Naive thymus-derived CD4-positive, alpha-beta T cell (primary cell): ENCODE measurements at regions not wholly inside any gene's neighbourhood (a gene's known extent, or its start where the extent isn't known, plus 50 kb on each side); places are given as distances from the start of the nearest gene placed in this dataset.

Experiments
- ATAC-seq: fragments of 150-1000 bp; cut with Tn5 transposase; 2 replicates; pipeline ENCODE4 v1.10.0; 2021; ENCODE audit warnings: mild to moderate bottlenecking, moderate library complexity
- CTCF ChIA-PET: fragments of 350-600 bp; sonication (Branson Sonifier 250); formaldehyde crosslinking; loops from one replicate; lab custom pipeline; 2021; ENCODE audit warnings: antibody characterized with exemption; lab: Charles Lee
- POLR2A ChIA-PET: fragments of 350-600 bp; sonication (Branson Sonifier 250); formaldehyde crosslinking; loops from one replicate; lab custom pipeline; 2021; ENCODE audit warnings: antibody characterized with exemption, inconsistent platforms; lab: Charles Lee
- DNase-seq, 9 donors: peaks; one replicate each; pipeline versions ENCODE4 v3.0.0 to v3.0.0-alpha.2; 2020 to 2022; ENCODE audit warnings: mixed read lengths in 1 of 9
- H3K27ac ChIP-seq: one replicate; pipeline ENCODE4 v1.7.0; 2013; ENCODE audit warnings: mild to moderate bottlenecking, low read depth, low read length, moderate library complexity
- H3K27me3 ChIP-seq, 2 donors: one replicate each; pipeline ENCODE4 v1.7.0; 2013; ENCODE audit warnings: low read length in 2 of 2, mild to moderate bottlenecking in 2 of 2, moderate library complexity in 2 of 2; ENCODE audit not compliant: control insufficient read depth in 2 of 2, insufficient read depth in 2 of 2
- H3K36me3 ChIP-seq, 3 experiments: 1 replicate in 2 of 3; 2 replicates in 1 of 3; pipeline ENCODE4 v1.7.0; 2013; ENCODE audit warnings: low read length in 3 of 3, mild to moderate bottlenecking in 3 of 3, moderate library complexity in 1 of 3; ENCODE audit not compliant: insufficient read depth in 3 of 3, control insufficient read depth in 2 of 3
- H3K4me1 ChIP-seq, 2 donors: one replicate each; pipeline ENCODE4 v1.7.0; 2013; ENCODE audit warnings: low read length in 2 of 2, mild to moderate bottlenecking in 2 of 2, moderate library complexity in 1 of 2; ENCODE audit not compliant: control insufficient read depth in 2 of 2, insufficient read depth in 2 of 2
- H3K4me3 ChIP-seq: 2 replicates; pipeline ENCODE4 v1.7.0; 2013; ENCODE audit warnings: mild to moderate bottlenecking, low read length
- H3K9me3 ChIP-seq, 3 experiments: 1 replicate in 2 of 3; 2 replicates in 1 of 3; pipeline ENCODE4 v1.7.0; 2013; ENCODE audit warnings: low read length in 3 of 3; ENCODE audit not compliant: control insufficient read depth in 2 of 3
- H3K27ac Mint-ChIP-seq, 9 donors: one replicate each; pipeline ENCODE4 v1.8.0; 2020 to 2022; ENCODE audit warnings: mixed read lengths in 9 of 9, mild to moderate bottlenecking in 8 of 9, moderate library complexity in 5 of 9, inconsistent platforms in 2 of 9
- H3K27me3 Mint-ChIP-seq, 5 donors: one replicate each; pipeline ENCODE4 v1.8.0; 2021 to 2022; ENCODE audit warnings: mixed read lengths in 5 of 5, mild to moderate bottlenecking in 1 of 5
- H3K36me3 Mint-ChIP-seq, 5 donors: one replicate each; pipeline ENCODE4 v1.8.0; 2020 to 2022; ENCODE audit warnings: mixed read lengths in 5 of 5, mild to moderate bottlenecking in 3 of 5, inconsistent platforms in 1 of 5
- H3K4me1 Mint-ChIP-seq, 7 donors: one replicate each; pipeline ENCODE4 v1.8.0; 2020 to 2022; ENCODE audit warnings: mixed read lengths in 7 of 7, mild to moderate bottlenecking in 3 of 7, inconsistent platforms in 1 of 7
- H3K4me3 Mint-ChIP-seq, 10 donors: one replicate each; pipeline ENCODE4 v1.8.0; 2020 to 2022; ENCODE audit warnings: mild to moderate bottlenecking in 10 of 10, mixed read lengths in 10 of 10, moderate library complexity in 6 of 10, inconsistent platforms in 2 of 10
- H3K9me3 Mint-ChIP-seq, 11 donors: one replicate each; pipeline ENCODE4 v1.8.0; 2020 to 2022; ENCODE audit warnings: mixed read lengths in 11 of 11, mild to moderate bottlenecking in 4 of 11, inconsistent platforms in 1 of 11, moderate library complexity in 1 of 11
- intact Hi-C, 2 donors: fragments of 100-400 bp; cut with micrococcal nuclease; formaldehyde crosslinking; loops; one replicate each; pipeline ENCODE4 v1.15.1; 2023

DNA sequence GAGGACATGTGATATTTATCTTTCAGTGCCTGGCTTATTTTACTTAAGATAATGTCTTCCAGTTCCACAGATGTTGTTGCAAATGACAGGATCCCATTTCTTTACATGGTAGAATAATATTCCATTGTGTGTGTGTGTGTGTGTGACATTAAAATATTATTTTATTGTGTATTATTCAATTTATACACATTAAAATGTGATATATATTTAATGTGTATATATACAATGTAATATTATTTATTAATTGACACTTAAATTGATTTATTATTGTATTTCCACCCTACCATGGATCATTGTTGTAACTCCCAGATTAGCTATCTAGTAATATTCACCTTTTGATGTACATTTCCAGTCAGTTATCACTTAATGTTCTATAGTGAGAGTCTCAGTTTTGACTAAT is 1422.5 kb upstream of the ADGRB3 start:
- H3K4me1 Mint-ChIP-seq: no peaks in the 10 kb centered on the region
- no peaks in the 10 kb centered on the region for H3K36me3 Mint-ChIP-seq
- ChIA-PET POLR2A (no interaction called here), CTCF (no interaction called here)
- no peaks in the 10 kb centered on the region for H3K27me3 Mint-ChIP-seq
- Histone ChIP-seq H3K4me1 (no peaks in the 10 kb centered on the region), H3K27me3 (no peaks in the 10 kb centered on the region), H3K9me3 (no peaks in the 10 kb centered on the region), H3K36me3 (no peaks in the 10 kb centered on the region), H3K27ac (no peak overlapping the region), H3K4me3 (no peak overlapping the region)
- H3K4me3 Mint-ChIP-seq: no peak overlapping the region
- no peak overlapping the region for H3K27ac Mint-ChIP-seq
- no peak for ATAC-seq
- intact Hi-C loops: no loop called here
- DNase-seq: no peak
- H3K9me3 Mint-ChIP-seq: peaks cover 0 to 7% (median 2%) of the 10 kb centered on the region in 11 donors

GRCh38 chr6:67210450-67210849 is 1424.6 kb upstream of the ADGRB3 start:
- intact Hi-C loops: no loop called here
- ChIA-PET CTCF (no interaction called here), POLR2A (no interaction called here)
- ATAC-seq: no peak
- Mint-ChIP-seq H3K4me1 (no peaks in the 10 kb centered on the region), H3K9me3 (peaks cover 0 to 13% (median 6%) of the 10 kb centered on the region in 11 donors), H3K36me3 (no peaks in the 10 kb centered on the region), H3K27me3 (no peaks in the 10 kb centered on the region), H3K4me3 (no peak overlapping the region), H3K27ac (no peak overlapping the region)
- Histone ChIP-seq H3K27me3 (no peaks in the 10 kb centered on the region), H3K27ac (no peak overlapping the region), H3K4me3 (no peak overlapping the region), H3K36me3 (no peaks in the 10 kb centered on the region), H3K9me3 (no peaks in the 10 kb centered on the region), H3K4me1 (no peaks in the 10 kb centered on the region)
- no peak for DNase-seq

DNA sequence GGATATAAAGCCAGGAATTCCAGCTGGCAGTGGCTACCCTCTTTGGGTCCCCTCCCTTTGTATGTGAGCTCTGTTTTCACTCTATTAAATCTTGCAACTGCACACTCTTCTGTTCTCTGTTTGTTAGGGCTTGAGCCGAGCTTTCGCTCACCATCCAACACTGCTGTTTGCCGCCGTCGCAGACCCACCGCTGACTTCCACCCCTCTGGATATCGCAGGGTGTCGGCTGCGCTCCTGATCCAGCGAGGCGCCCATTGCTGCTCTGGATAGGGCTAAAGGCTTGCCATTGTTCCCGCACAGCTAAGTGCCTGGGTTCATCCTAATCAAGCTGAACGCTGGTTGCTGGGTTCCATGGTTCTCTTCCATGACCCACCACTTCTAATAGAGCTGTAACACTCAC is 1433.5 kb upstream of the ADGRB3 start:
- Mint-ChIP-seq H3K4me1 (no peaks in the 10 kb centered on the region), H3K27ac (no peak overlapping the region), H3K9me3 (peaks cover 5 to 31% (median 13%) of the 10 kb centered on the region in 11 donors), H3K36me3 (no peaks in the 10 kb centered on the region), H3K27me3 (no peaks in the 10 kb centered on the region), H3K4me3 (no peak overlapping the region)
- ChIA-PET CTCF (no interaction called here), POLR2A (no interaction called here)
- DNase-seq: no peak
- no peak for ATAC-seq
- H3K27ac ChIP-seq: no peak overlapping the region
- peaks cover 0 to 5% (median 0%) of the 10 kb centered on the region in 3 experiments for H3K9me3 ChIP-seq
- no peak overlapping the region for H3K4me3 ChIP-seq
- no peaks in the 10 kb centered on the region for H3K4me1 ChIP-seq
- intact Hi-C loops: no loop called here
- H3K27me3 ChIP-seq: no peaks in the 10 kb centered on the region
- no peaks in the 10 kb centered on the region for H3K36me3 ChIP-seq

- H3K36me3 ChIP-seq: no peaks in the 10 kb centered on the region
- Mint-ChIP-seq H3K4me1 (no peaks in the 10 kb centered on the region), H3K4me3 (no peak overlapping the region), H3K9me3 (peaks cover 7 to 31% (median 12%) of the 10 kb centered on the region in 11 donors), H3K27ac (no peak overlapping the region), H3K36me3 (no peaks in the 10 kb centered on the region), H3K27me3 (no peaks in the 10 kb centered on the region)
- ChIA-PET CTCF (no interaction called here), POLR2A (no interaction called here)
- no peak for ATAC-seq
- H3K9me3 ChIP-seq: peaks cover 0 to 5% (median 0%) of the 10 kb centered on the region in 3 experiments
- no peaks in the 10 kb centered on the region for H3K4me1 ChIP-seq
- intact Hi-C loops: no loop called here
- no peaks in the 10 kb centered on the region for H3K27me3 ChIP-seq
- no peak for DNase-seq
- H3K27ac ChIP-seq: no peak overlapping the region
- no peak overlapping the region for H3K4me3 ChIP-seq
These were observed 1434.3 kb upstream of the ADGRB3 start for GRCh38 chr6:67200626-67201403.

- POLR2A ChIA-PET: no interaction called here
- H3K27me3 Mint-ChIP-seq: no peaks in the 10 kb centered on the region
- intact Hi-C loops: no loop called here
These were observed 1435.7 kb upstream of the ADGRB3 start for GRCh38 chr6:67199425-67199824.

DNA sequence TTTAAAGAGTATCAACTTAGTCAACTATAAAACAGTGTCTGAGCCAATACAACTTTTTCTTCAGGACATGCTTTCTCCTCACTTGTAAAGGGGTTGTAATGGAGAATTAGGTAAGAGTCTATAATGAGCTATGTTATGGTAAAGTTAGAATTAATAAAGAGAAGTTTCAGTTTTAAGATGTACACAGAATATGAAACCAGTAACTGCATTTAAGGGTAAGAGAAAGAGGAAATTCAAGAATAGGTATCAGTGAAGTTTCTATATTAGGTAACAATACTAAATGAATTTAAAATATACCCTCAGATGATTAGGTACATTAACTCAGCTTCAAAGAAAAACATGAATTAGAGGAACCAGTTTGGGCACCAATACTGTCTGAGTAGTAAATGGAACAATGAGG is 1444.3 kb upstream of the ADGRB3 start:
- H3K36me3 Mint-ChIP-seq: no peaks in the 10 kb centered on the region
- H3K4me1 Mint-ChIP-seq: no peaks in the 10 kb centered on the region
- CTCF ChIA-PET: no interaction called here

More at GRCh38 chr6:67199425-67199824, 1435.7 kb upstream of the ADGRB3 start:
- DNase-seq: no peak
- Histone ChIP-seq H3K4me1 (no peaks in the 10 kb centered on the region), H3K27ac (no peak overlapping the region), H3K36me3 (no peaks in the 10 kb centered on the region), H3K4me3 (no peak overlapping the region), H3K27me3 (no peaks in the 10 kb centered on the region), H3K9me3 (peaks cover 0 to 5% (median 0%) of the 10 kb centered on the region in 3 experiments)
- ATAC-seq: no peak
- no peaks in the 10 kb centered on the region for H3K4me1 Mint-ChIP-seq
- no peak overlapping the region for H3K27ac Mint-ChIP-seq
- H3K36me3 Mint-ChIP-seq: no peaks in the 10 kb centered on the region
- H3K9me3 Mint-ChIP-seq: peaks cover 8 to 31% (median 12%) of the 10 kb centered on the region in 11 donors
- CTCF ChIA-PET: no interaction called here
- no peak overlapping the region for H3K4me3 Mint-ChIP-seq

DNA sequence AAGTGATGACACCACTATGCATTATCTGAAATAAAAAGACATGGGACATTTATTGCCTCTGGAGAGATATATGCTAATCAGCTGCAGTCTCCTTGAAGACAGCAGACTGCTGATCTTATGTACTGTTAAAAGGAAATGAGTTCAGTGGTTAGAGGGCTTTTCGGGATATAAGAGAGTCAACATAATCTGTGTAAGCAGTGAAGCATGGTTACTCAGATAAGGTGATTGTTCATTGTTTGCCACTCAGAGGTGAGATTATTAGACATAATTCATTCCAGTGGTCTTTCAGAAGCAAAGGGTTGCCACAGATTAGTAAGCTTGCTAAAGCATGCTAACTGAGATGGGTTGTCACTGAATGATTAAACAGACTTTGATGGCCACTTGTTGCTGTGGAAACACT is 1450.7 kb upstream of the ADGRB3 start:
- intact Hi-C loops: no loop called here
- H3K36me3 ChIP-seq: no peaks in the 10 kb centered on the region
- ATAC-seq: no peak
- no peaks in the 10 kb centered on the region for H3K4me1 ChIP-seq
- Mint-ChIP-seq H3K36me3 (no peaks in the 10 kb centered on the region), H3K4me1 (no peaks in the 10 kb centered on the region), H3K4me3 (no peak overlapping the region), H3K9me3 (peaks cover 0 to 12% (median 2%) of the 10 kb centered on the region in 11 donors), H3K27ac (no peak overlapping the region), H3K27me3 (no peaks in the 10 kb centered on the region)
- POLR2A ChIA-PET: no interaction called here
- DNase-seq: no peak
- no peak overlapping the region for H3K4me3 ChIP-seq
- no peak overlapping the region for H3K27ac ChIP-seq
- no peaks in the 10 kb centered on the region for H3K27me3 ChIP-seq
- no peaks in the 10 kb centered on the region for H3K9me3 ChIP-seq
- CTCF ChIA-PET: no interaction called here

More for the DNA sequence above, 1444.3 kb upstream of the ADGRB3 start:
- Mint-ChIP-seq H3K4me3 (no peak overlapping the region), H3K27me3 (no peaks in the 10 kb centered on the region), H3K9me3 (peaks cover 0 to 16% (median 4%) of the 10 kb centered on the region in 11 donors), H3K27ac (no peak overlapping the region)
- no peak for ATAC-seq
- Histone ChIP-seq H3K36me3 (no peaks in the 10 kb centered on the region), H3K4me1 (no peaks in the 10 kb centered on the region), H3K27ac (no peak overlapping the region), H3K9me3 (no peaks in the 10 kb centered on the region), H3K4me3 (no peak overlapping the region), H3K27me3 (no peaks in the 10 kb centered on the region)
- POLR2A ChIA-PET: no interaction called here
- intact Hi-C loops: no loop called here
- no peak for DNase-seq
